ENCODE measurements at regions not wholly inside any gene's neighbourhood (a gene's known extent, or its start where the extent isn't known, plus 50 kb on each side); places are given as distances from the start of the nearest gene placed in this dataset.

- Mint-ChIP-seq H3K27me3 (ENCODE audit: low read depth) (peaks cover 2% of the 10 kb centered on the region), H3K4me3 (ENCODE audit: unreplicated experiment) (no peak overlapping the region), H3K4me1 (ENCODE audit: low read depth) (no peaks in the 10 kb centered on the region), H3K36me3 (ENCODE audit: low read depth) (no peaks in the 10 kb centered on the region), H3K9me3 (ENCODE audit: low read depth) (no peaks in the 10 kb centered on the region), H3K27ac (ENCODE audit: unreplicated experiment) (no peak overlapping the region)
- no peak for DNase-seq (ENCODE audit: low spot score)
- peak; percentile 54 for TF ChIP-seq CTCF (IDR thresholded peaks at IDR 0.05)
Measured at GRCh38 chr17:53191878-53192277, 630.8 kb upstream of the KIF2B start.

GRCh38 chr17:53186001-53186400, 636.7 kb upstream of the KIF2B start:
- Mint-ChIP-seq H3K27ac (ENCODE audit: unreplicated experiment) (no peak overlapping the region), H3K9me3 (ENCODE audit: low read depth) (peaks cover 18% of the 10 kb centered on the region), H3K27me3 (ENCODE audit: low read depth) (no peaks in the 10 kb centered on the region), H3K4me1 (ENCODE audit: low read depth) (peaks cover 4% of the 10 kb centered on the region), H3K36me3 (ENCODE audit: low read depth) (peaks cover 1% of the 10 kb centered on the region), H3K4me3 (ENCODE audit: unreplicated experiment) (no peak overlapping the region)
- no peak for DNase-seq (ENCODE audit: low spot score)
- peak; percentile 20 for TF ChIP-seq CTCF (IDR thresholded peaks at IDR 0.05)

DNA sequence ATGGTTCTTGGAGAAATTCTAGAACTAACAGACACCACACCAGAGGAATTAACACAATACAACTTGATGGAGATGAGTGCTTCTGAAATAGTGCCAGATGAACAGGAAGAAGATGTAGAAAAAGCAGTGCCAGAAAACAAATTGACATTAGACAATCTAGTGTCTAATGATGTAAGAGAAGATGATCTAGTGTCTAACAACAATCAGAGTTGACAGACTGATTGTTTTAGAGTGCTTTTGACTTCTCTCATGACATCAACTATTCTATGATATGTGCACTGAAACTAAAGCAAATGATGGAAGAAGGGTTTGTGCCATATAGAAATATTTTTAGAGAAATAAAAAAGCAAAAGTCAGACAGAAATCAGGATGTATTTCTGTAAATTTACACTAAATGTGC, 646.1 kb upstream of the KIF2B start:
- peaks cover 25% of the 10 kb centered on the region for H3K9me3 Mint-ChIP-seq (ENCODE audit: low read depth)
- no peaks in the 10 kb centered on the region for H3K27me3 Mint-ChIP-seq (ENCODE audit: low read depth)
- no peak overlapping the region for H3K27ac Mint-ChIP-seq (ENCODE audit: unreplicated experiment)
- no peak for DNase-seq (ENCODE audit: low spot score)
- no peaks in the 10 kb centered on the region for H3K4me1 Mint-ChIP-seq (ENCODE audit: low read depth)
- no peak for TF ChIP-seq CTCF (IDR thresholded peaks at IDR 0.05)
- H3K4me3 Mint-ChIP-seq (ENCODE audit: unreplicated experiment): no peak overlapping the region
- H3K36me3 Mint-ChIP-seq (ENCODE audit: low read depth): no peaks in the 10 kb centered on the region

DNA sequence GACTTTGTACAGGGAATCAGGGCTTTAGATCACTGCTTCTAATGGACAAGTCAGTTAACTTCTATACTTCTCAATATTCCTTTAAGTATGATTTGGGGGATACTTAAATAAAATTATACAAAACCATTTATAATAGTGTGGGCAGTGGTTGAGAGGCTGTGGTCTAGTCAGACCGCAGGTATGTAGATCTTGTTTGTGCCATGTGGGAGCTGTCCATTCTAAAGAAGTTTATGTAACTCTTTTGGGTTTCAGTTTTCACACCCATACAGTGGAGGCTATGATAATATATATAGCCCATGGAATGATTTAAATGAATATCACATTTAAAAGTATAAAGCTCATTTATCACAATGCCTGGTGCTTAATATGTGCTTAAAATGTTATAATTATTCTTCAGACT, 654.3 kb upstream of the KIF2B start:
- Mint-ChIP-seq H3K4me1 (ENCODE audit: low read depth) (no peaks in the 10 kb centered on the region), H3K27me3 (ENCODE audit: low read depth) (no peaks in the 10 kb centered on the region), H3K4me3 (ENCODE audit: unreplicated experiment) (no peak overlapping the region), H3K27ac (ENCODE audit: unreplicated experiment) (no peak overlapping the region), H3K36me3 (ENCODE audit: low read depth) (no peaks in the 10 kb centered on the region), H3K9me3 (ENCODE audit: low read depth) (peaks cover 4% of the 10 kb centered on the region)
- DNase-seq (ENCODE audit: low spot score): no peak
- no peak for TF ChIP-seq CTCF (IDR thresholded peaks at IDR 0.05)

DNA sequence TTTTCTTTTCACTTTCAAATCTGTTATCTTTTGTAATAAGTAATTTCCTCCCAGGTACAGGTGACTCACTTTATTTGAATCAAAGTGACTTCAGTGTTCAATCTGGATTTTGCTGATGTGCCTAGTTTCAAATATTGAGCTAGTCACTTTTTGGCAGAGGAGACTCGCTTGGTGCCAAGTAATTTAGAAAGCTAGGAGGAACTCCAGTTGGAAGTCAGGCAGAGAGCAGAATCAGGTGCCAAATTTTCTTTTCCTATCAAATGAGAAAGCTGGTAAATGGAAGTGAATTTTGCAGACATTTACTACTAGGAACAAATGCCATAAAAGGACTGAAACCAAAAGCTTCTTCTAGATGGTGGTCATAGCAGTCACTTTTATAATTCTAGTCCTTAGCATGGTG, 656.0 kb upstream of the KIF2B start:
- no peak for TF ChIP-seq CTCF (IDR thresholded peaks at IDR 0.05)
- Mint-ChIP-seq H3K27ac (ENCODE audit: unreplicated experiment) (no peak overlapping the region), H3K4me1 (ENCODE audit: low read depth) (no peaks in the 10 kb centered on the region), H3K36me3 (ENCODE audit: low read depth) (no peaks in the 10 kb centered on the region), H3K9me3 (ENCODE audit: low read depth) (peaks cover 4% of the 10 kb centered on the region), H3K4me3 (ENCODE audit: unreplicated experiment) (no peak overlapping the region), H3K27me3 (ENCODE audit: low read depth) (no peaks in the 10 kb centered on the region)
- DNase-seq (ENCODE audit: low spot score): no peak

Data from chondrocyte (in vitro differentiated cells).